RWPE2 (cell line): ENCODE measurements at regions not wholly inside any gene's neighbourhood (a gene's known extent, or its start where the extent isn't known, plus 50 kb on each side); places are given as distances from the start of the nearest gene placed in this dataset.

Source experiments
- ATAC-seq: fragments of 200-7000 bp; cut with Tn5 transposase; 3 replicates; pipeline ENCODE4 v1.9.1; 2021; ENCODE audit warnings: low read depth
- DNase-seq: peaks from one replicate; pipeline ENCODE4 v3.0.0-alpha.2; 2020; ENCODE audit warnings: low spot score
- H3K27ac ChIP-seq: fragments of 450-650 bp; 2 replicates; pipeline ENCODE4 v1.5.1; 2017; ENCODE audit warnings: mild to moderate bottlenecking; ENCODE audit not compliant: poor library complexity, severe bottlenecking
- H3K27me3 ChIP-seq: fragments of 250-450 bp; sonication (Bioruptor Pico); 2 replicates; pipeline ENCODE4 v1.5.1; 2021; ENCODE audit warnings: mild to moderate bottlenecking, moderate library complexity; ENCODE audit not compliant: insufficient read depth, poor library complexity, severe bottlenecking
- H3K36me3 ChIP-seq: fragments of 250-450 bp; sonication (Bioruptor Pico); 2 replicates; pipeline ENCODE4 v1.5.1; 2020; ENCODE audit warnings: low read depth, mild to moderate bottlenecking, moderate library complexity
- H3K4me1 ChIP-seq: fragments of 250-450 bp; sonication (Bioruptor Pico); 2 replicates; pipeline ENCODE4 v1.5.1; 2021; ENCODE audit warnings: mild to moderate bottlenecking, moderate library complexity; ENCODE audit not compliant: insufficient read depth, poor library complexity, severe bottlenecking
- H3K4me3 ChIP-seq: fragments of 250-450 bp; sonication (Bioruptor Pico); 2 replicates; pipeline ENCODE4 v1.5.1; 2021; ENCODE audit warnings: mild to moderate bottlenecking, moderate library complexity; ENCODE audit not compliant: severe bottlenecking
- H3K9me3 ChIP-seq: fragments of 250-450 bp; sonication (Bioruptor Pico); 2 replicates; pipeline ENCODE4 v1.5.1; 2021; ENCODE audit warnings: mild to moderate bottlenecking, moderate library complexity; ENCODE audit not compliant: severe bottlenecking
- CTCF ChIP-seq: fragments of 450-650 bp; IDR thresholded peaks from one replicate; pipeline ENCODE4 v1.5.1; 2017; ENCODE audit warnings: mild to moderate bottlenecking, moderate library complexity; ENCODE audit not compliant: poor library complexity, severe bottlenecking

- H3K9me3 ChIP-seq, result no peaks in the 10 kb centered on the region
- ATAC-seq (no peak), DNase-seq (no peak)
- H3K27me3 ChIP-seq, result no peaks in the 10 kb centered on the region
- no peak for TF ChIP-seq CTCF
- H3K36me3 ChIP-seq, result no peaks in the 10 kb centered on the region
- no peak overlapping the region for H3K27ac ChIP-seq
- peaks cover 3% of the 10 kb centered on the region for H3K4me1 ChIP-seq
- no peak overlapping the region for H3K4me3 ChIP-seq
Measured at GRCh38 chr9:90958328-90958727, 156.7 kb downstream of the SYK start.

- DNase-seq, result no peak
- H3K4me1 ChIP-seq, result peaks cover 6% of the 10 kb centered on the region
- ATAC-seq, result no peak
- TF ChIP-seq CTCF, result no peak
- H3K9me3 ChIP-seq, result no peaks in the 10 kb centered on the region
- no peaks in the 10 kb centered on the region for H3K27me3 ChIP-seq
- no peak overlapping the region for H3K27ac ChIP-seq
- H3K4me3 ChIP-seq, result no peak overlapping the region
- H3K36me3 ChIP-seq, result no peaks in the 10 kb centered on the region
Measured at GRCh38 chr9:90960941-90961340, 159.3 kb downstream of the SYK start.

GRCh38 chr9:90961375-90961774, 159.8 kb downstream of the SYK start:
- Histone ChIP-seq H3K27ac (no peak overlapping the region), H3K9me3 (no peaks in the 10 kb centered on the region), H3K4me1 (peaks cover 11% of the 10 kb centered on the region), H3K36me3 (no peaks in the 10 kb centered on the region), H3K27me3 (no peaks in the 10 kb centered on the region), H3K4me3 (no peak overlapping the region)
- ATAC-seq, result peak; percentile 51; the same call in 1 of the 3 replicates
- no peak for TF ChIP-seq CTCF
- DNase-seq, result peak; percentile 49

- DNase-seq (no peak), ATAC-seq (no peak)
- Histone ChIP-seq H3K36me3 (no peaks in the 10 kb centered on the region), H3K4me1 (peaks cover 18% of the 10 kb centered on the region), H3K9me3 (no peaks in the 10 kb centered on the region), H3K4me3 (no peak overlapping the region), H3K27ac (no peak overlapping the region), H3K27me3 (no peaks in the 10 kb centered on the region)
- no peak for TF ChIP-seq CTCF
Measured at GRCh38 chr9:90964101-90965020, 162.7 kb downstream of the SYK start.
